ENCODE measurements at regions not wholly inside any gene's neighbourhood (a gene's known extent, or its start where the extent isn't known, plus 50 kb on each side); places are given as distances from the start of the nearest gene placed in this dataset.

DNA sequence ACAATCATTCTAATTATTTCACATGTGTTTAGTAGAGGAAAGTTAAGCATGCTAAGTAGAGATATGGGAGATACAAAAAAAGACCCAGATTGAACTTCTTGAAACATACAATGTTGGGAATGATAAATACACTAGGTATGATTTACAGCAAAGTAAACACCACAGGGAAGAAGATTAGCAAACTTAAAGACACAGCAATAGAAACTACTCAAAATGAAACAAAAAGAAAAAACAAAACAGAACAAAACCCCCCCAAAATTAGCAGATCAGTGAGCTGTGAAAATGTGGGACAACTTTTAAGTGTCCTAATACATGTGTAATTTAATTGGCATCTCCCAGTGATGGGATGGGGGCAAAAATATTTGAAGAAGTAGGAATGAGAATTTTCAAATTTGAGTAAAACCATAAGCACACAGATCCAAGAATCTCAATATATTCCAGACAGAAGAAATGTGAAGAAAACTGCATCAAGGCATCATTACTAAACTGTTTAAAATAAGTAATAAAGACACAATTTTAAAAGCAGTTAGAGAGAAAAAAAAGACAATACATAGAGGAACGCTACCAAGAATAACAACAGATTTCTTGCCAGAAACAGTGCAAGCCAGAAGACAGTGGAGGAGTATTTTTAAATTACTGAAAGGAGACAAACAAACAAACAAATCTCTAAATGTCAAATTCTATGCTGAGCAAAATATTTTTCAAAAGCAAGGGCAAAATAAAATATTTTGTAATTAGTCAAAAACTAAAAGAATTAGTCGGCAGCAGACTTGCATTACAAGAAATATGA, 473.7 kb downstream of the QKI start:
- TF ChIP-seq, protein P1, sequence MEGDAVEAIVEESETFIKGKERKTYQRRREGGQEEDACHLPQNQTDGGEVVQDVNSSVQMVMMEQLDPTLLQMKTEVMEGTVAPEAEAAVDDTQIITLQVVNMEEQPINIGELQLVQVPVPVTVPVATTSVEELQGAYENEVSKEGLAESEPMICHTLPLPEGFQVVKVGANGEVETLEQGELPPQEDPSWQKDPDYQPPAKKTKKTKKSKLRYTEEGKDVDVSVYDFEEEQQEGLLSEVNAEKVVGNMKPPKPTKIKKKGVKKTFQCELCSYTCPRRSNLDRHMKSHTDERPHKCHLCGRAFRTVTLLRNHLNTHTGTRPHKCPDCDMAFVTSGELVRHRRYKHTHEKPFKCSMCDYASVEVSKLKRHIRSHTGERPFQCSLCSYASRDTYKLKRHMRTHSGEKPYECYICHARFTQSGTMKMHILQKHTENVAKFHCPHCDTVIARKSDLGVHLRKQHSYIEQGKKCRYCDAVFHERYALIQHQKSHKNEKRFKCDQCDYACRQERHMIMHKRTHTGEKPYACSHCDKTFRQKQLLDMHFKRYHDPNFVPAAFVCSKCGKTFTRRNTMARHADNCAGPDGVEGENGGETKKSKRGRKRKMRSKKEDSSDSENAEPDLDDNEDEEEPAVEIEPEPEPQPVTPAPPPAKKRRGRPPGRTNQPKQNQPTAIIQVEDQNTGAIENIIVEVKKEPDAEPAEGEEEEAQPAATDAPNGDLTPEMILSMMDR (IDR thresholded peaks at IDR 0.05; ENCODE audit: poor library complexity, severe bottlenecking): no peak
- no peak for TF ChIP-seq EP300 (conservative IDR thresholded peaks at IDR 0.05; ENCODE audit: poor library complexity, severe bottlenecking)
- TF ChIP-seq RAD21 (conservative IDR thresholded peaks at IDR 0.05): no peak
- no peak for TF ChIP-seq EZH2 (IDR thresholded peaks at IDR 0.05; ENCODE audit: borderline replicate concordance, insufficient read depth, low read length, poor library complexity, severe bottlenecking)
- TF ChIP-seq MXI1 (conservative IDR thresholded peaks at IDR 0.05; ENCODE audit: poor library complexity, severe bottlenecking): no peak
- TF ChIP-seq POLR2AphosphoS5 (IDR thresholded peaks at IDR 0.05): no peak
- no peak for TF ChIP-seq TAF1 (IDR thresholded peaks at IDR 0.05; ENCODE audit: low read depth)
- TF ChIP-seq, protein P2, sequence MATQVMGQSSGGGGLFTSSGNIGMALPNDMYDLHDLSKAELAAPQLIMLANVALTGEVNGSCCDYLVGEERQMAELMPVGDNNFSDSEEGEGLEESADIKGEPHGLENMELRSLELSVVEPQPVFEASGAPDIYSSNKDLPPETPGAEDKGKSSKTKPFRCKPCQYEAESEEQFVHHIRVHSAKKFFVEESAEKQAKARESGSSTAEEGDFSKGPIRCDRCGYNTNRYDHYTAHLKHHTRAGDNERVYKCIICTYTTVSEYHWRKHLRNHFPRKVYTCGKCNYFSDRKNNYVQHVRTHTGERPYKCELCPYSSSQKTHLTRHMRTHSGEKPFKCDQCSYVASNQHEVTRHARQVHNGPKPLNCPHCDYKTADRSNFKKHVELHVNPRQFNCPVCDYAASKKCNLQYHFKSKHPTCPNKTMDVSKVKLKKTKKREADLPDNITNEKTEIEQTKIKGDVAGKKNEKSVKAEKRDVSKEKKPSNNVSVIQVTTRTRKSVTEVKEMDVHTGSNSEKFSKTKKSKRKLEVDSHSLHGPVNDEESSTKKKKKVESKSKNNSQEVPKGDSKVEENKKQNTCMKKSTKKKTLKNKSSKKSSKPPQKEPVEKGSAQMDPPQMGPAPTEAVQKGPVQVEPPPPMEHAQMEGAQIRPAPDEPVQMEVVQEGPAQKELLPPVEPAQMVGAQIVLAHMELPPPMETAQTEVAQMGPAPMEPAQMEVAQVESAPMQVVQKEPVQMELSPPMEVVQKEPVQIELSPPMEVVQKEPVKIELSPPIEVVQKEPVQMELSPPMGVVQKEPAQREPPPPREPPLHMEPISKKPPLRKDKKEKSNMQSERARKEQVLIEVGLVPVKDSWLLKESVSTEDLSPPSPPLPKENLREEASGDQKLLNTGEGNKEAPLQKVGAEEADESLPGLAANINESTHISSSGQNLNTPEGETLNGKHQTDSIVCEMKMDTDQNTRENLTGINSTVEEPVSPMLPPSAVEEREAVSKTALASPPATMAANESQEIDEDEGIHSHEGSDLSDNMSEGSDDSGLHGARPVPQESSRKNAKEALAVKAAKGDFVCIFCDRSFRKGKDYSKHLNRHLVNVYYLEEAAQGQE (IDR thresholded peaks at IDR 0.05; ENCODE audit: borderline replicate concordance): no peak
- no peak for TF ChIP-seq SMC3 (conservative IDR thresholded peaks at IDR 0.05; ENCODE audit: poor library complexity)

All from neural cell (in vitro differentiated cells).